GM04504 (cell line): ENCODE measurements at regions not wholly inside any gene's neighbourhood (a gene's known extent, or its start where the extent isn't known, plus 50 kb on each side); places are given as distances from the start of the nearest gene placed in this dataset.
"Not testable (repeated sequence)": the region's sequence is repeated elsewhere in the genome, so short reads cannot be mapped to it uniquely, and the experiment has no call there.

Experiments used
- DNase-seq: peaks from one replicate; pipeline ENCODE4 v3.0.0-alpha.2; 2012; ENCODE audit warnings: low read depth

- DNase-seq: not testable (repeated sequence)
Observed at GRCh38 chr2:179385756-179386155, 121.1 kb upstream of the SESTD1 start.

- no peak for DNase-seq
Observed at GRCh38 chr2:179383975-179384374, 119.3 kb upstream of the SESTD1 start.

GRCh38 chr2:179377296-179377695 is 112.7 kb upstream of the SESTD1 start:
- DNase-seq: no peak

GRCh38 chr2:179376881-179377280 is 112.2 kb upstream of the SESTD1 start:
- DNase-seq: no peak

- DNase-seq: no peak
Observed at GRCh38 chr2:179373816-179374215, 109.2 kb upstream of the SESTD1 start.

GRCh38 chr2:179365561-179365960 is 100.9 kb upstream of the SESTD1 start:
- not testable (repeated sequence) for DNase-seq

- no peak for DNase-seq
Observed at GRCh38 chr2:179355881-179356280, 91.2 kb upstream of the SESTD1 start.

GRCh38 chr2:179354739-179355537 is 90.3 kb upstream of the SESTD1 start:
- DNase-seq: no peak

GRCh38 chr2:179354296-179354695 is 89.7 kb upstream of the SESTD1 start:
- DNase-seq: no peak

- no peak for DNase-seq
Observed at GRCh38 chr2:179352181-179352580, 87.5 kb upstream of the SESTD1 start.

GRCh38 chr2:179351057-179351456 is 86.4 kb upstream of the SESTD1 start:
- DNase-seq: no peak

GRCh38 chr2:179349670-179350303 is 85.2 kb upstream of the SESTD1 start:
- no peak for DNase-seq

- DNase-seq: no peak
Observed at GRCh38 chr2:179348906-179349305, 84.3 kb upstream of the SESTD1 start.

GRCh38 chr2:179344970-179345369 is 80.3 kb upstream of the SESTD1 start:
- no peak for DNase-seq

GRCh38 chr2:179344280-179344964 is 79.8 kb upstream of the SESTD1 start:
- DNase-seq: no peak

- DNase-seq: no peak
Observed at GRCh38 chr2:179343945-179344279, 79.3 kb upstream of the SESTD1 start.

GRCh38 chr2:179341152-179341866 is 76.7 kb upstream of the SESTD1 start:
- no peak for DNase-seq

GRCh38 chr2:179340678-179341077 is 76.0 kb upstream of the SESTD1 start:
- no peak for DNase-seq

GRCh38 chr2:179338681-179339080 is 74.0 kb upstream of the SESTD1 start:
- DNase-seq: no peak

GRCh38 chr2:179336782-179337534 is 72.3 kb upstream of the SESTD1 start:
- peak; percentile 57 for DNase-seq

- no peak for DNase-seq
Observed at GRCh38 chr2:179335732-179336131, 71.1 kb upstream of the SESTD1 start.

GRCh38 chr2:179332903-179333302 is 68.3 kb upstream of the SESTD1 start:
- DNase-seq: no peak
